H9 (cell line): ENCODE measurements at regions not wholly inside any gene's neighbourhood (a gene's known extent, or its start where the extent isn't known, plus 50 kb on each side); places are given as distances from the start of the nearest gene placed in this dataset.

Experiments used
- DNase-seq: peaks from one replicate; pipeline ENCODE4 v3.0.0-alpha.2; 2017
- H2AFZ ChIP-seq: one replicate; pipeline ENCODE4 v1.6.1; 2013; ENCODE audit warnings: mild to moderate bottlenecking, low read length, control low read depth, moderate library complexity
- H2AK5ac ChIP-seq: 2 replicates; pipeline ENCODE4 v1.6.1; 2013; ENCODE audit warnings: low read length, control low read depth, mixed read lengths; ENCODE audit not compliant: insufficient read length
- H2BK120ac ChIP-seq: one replicate; pipeline ENCODE4 v1.6.1; 2013; ENCODE audit warnings: low read depth, mild to moderate bottlenecking, low read length, control low read depth, inconsistent platforms; ENCODE audit not compliant: poor library complexity, severe bottlenecking
- H2BK12ac ChIP-seq: 2 replicates; pipeline ENCODE4 v1.6.1; 2013; ENCODE audit warnings: low read length, control low read depth, mixed read lengths, low read depth; ENCODE audit not compliant: insufficient read length
- H2BK15ac ChIP-seq: 2 replicates; pipeline ENCODE4 v1.6.1; 2013; ENCODE audit warnings: low read depth, low read length, control low read depth
- H2BK20ac ChIP-seq: one replicate; pipeline ENCODE4 v1.6.1; 2013; ENCODE audit warnings: low read depth, mild to moderate bottlenecking, low read length, control low read depth, inconsistent platforms; ENCODE audit not compliant: poor library complexity, severe bottlenecking
- H2BK5ac ChIP-seq: 2 replicates; pipeline ENCODE4 v1.6.1; 2013; ENCODE audit warnings: low read length, control low read depth, mixed read lengths; ENCODE audit not compliant: insufficient read length
- H3K14ac ChIP-seq: 2 replicates; pipeline ENCODE4 v1.6.1; 2013; ENCODE audit warnings: low read length, control low read depth; ENCODE audit not compliant: insufficient read depth
- H3K18ac ChIP-seq: 2 replicates; pipeline ENCODE4 v1.6.1; 2013; ENCODE audit warnings: low read depth, mild to moderate bottlenecking, mixed read lengths, low read length, control low read depth; ENCODE audit not compliant: insufficient read length
- H3K23ac ChIP-seq: 2 replicates; pipeline ENCODE4 v1.6.1; 2013; ENCODE audit warnings: low read length, control low read depth, mixed read lengths, low read depth; ENCODE audit not compliant: insufficient read length
- H3K23me2 ChIP-seq: 2 replicates; pipeline ENCODE4 v1.6.1; 2013; ENCODE audit warnings: low read depth, mild to moderate bottlenecking, mixed read lengths, low read length, control low read depth; ENCODE audit not compliant: insufficient read length, poor library complexity, severe bottlenecking
- H3K27ac ChIP-seq: 2 replicates; pipeline ENCODE4 v1.5.1; 2013; ENCODE audit warnings: low read length, control low read depth, mixed read lengths, low read depth; ENCODE audit not compliant: insufficient read length
- H3K27me3 ChIP-seq: 2 replicates; pipeline ENCODE4 v1.6.1; 2013; ENCODE audit warnings: low read length, control low read depth, inconsistent platforms; ENCODE audit not compliant: insufficient read depth
- H3K4ac ChIP-seq: 2 replicates; pipeline ENCODE4 v1.6.1; 2013; ENCODE audit warnings: low read depth, mild to moderate bottlenecking, control low read depth, inconsistent platforms, low read length, moderate library complexity
- H3K4me1 ChIP-seq: 2 replicates; pipeline ENCODE4 v1.6.1; 2013; ENCODE audit warnings: low read length, control low read depth, inconsistent platforms; ENCODE audit not compliant: insufficient read depth
- H3K4me2 ChIP-seq: 2 replicates; pipeline ENCODE4 v1.6.1; 2013; ENCODE audit warnings: low read length, control low read depth, mixed read lengths; ENCODE audit not compliant: insufficient read length, insufficient read depth
- H3K56ac ChIP-seq: 2 replicates; pipeline ENCODE4 v1.6.1; 2013; ENCODE audit warnings: low read depth, mild to moderate bottlenecking, mixed read lengths, low read length, control low read depth; ENCODE audit not compliant: insufficient read length
- H3K79me1 ChIP-seq: 2 replicates; pipeline ENCODE4 v1.6.1; 2013; ENCODE audit warnings: low read depth, mild to moderate bottlenecking, moderate library complexity, low read length, control low read depth, inconsistent platforms; ENCODE audit not compliant: insufficient read depth, poor library complexity, severe bottlenecking
- H3K79me2 ChIP-seq: 2 replicates; pipeline ENCODE4 v1.6.1; 2013; ENCODE audit warnings: low read length, control low read depth, inconsistent platforms; ENCODE audit not compliant: insufficient read depth
- H3K9ac ChIP-seq: 2 replicates; pipeline ENCODE4 v1.6.1; 2013; ENCODE audit warnings: low read length, control low read depth, mixed read lengths; ENCODE audit not compliant: insufficient read length; ENCODE audit errors: extremely low read depth
- H3K9me3 ChIP-seq: one replicate; pipeline ENCODE4 v1.6.1; 2013; ENCODE audit warnings: low read depth, low read length, inconsistent platforms; ENCODE audit not compliant: control insufficient read depth
- H3T11ph ChIP-seq: one replicate; pipeline ENCODE4 v1.6.1; 2013; ENCODE audit warnings: mild to moderate bottlenecking, low read length, control low read depth, inconsistent platforms
- H4K20me1 ChIP-seq: one replicate; pipeline ENCODE4 v1.6.1; 2013; ENCODE audit not compliant: control insufficient read depth, insufficient read length, insufficient read depth
- H4K5ac ChIP-seq: 2 replicates; pipeline ENCODE4 v1.6.1; 2013; ENCODE audit warnings: low read depth, mild to moderate bottlenecking, mixed read lengths, low read length, control low read depth; ENCODE audit not compliant: insufficient read length
- H4K8ac ChIP-seq: replicated peaks from 2 replicates; pipeline ENCODE4 v1.6.1; 2013; ENCODE audit warnings: low read length, control low read depth, mixed read lengths, low read depth; ENCODE audit not compliant: insufficient read length
- H4K91ac ChIP-seq: 2 replicates; pipeline ENCODE4 v1.6.1; 2013; ENCODE audit warnings: low read depth, mild to moderate bottlenecking, moderate library complexity, mixed read lengths, low read length, control low read depth; ENCODE audit not compliant: insufficient read length
- H3K27ac Mint-ChIP-seq, 3 experiments: 2 replicates in 2 of 3; 3 replicates in 1 of 3; pipeline ENCODE4 v1.8.0; 2020 to 2021; ENCODE audit warnings: mixed read lengths in 3 of 3, mild to moderate bottlenecking in 1 of 3, moderate library complexity in 1 of 3
- H3K27me3 Mint-ChIP-seq: 2 replicates; pipeline ENCODE4 v1.8.0; 2021; ENCODE audit warnings: low read depth, mild to moderate bottlenecking, moderate library complexity, mixed read lengths
- H3K36me3 Mint-ChIP-seq, 3 experiments: 2 replicates in 2 of 3; 3 replicates in 1 of 3; pipeline ENCODE4 v1.8.0; 2020 to 2021; ENCODE audit warnings: low read depth in 3 of 3, mixed read lengths in 3 of 3; ENCODE audit not compliant: insufficient read depth in 1 of 3
- H3K4me1 Mint-ChIP-seq, 2 experiments: 2 replicates each; pipeline ENCODE4 v1.8.0; 2020; ENCODE audit warnings: mixed read lengths in 2 of 2
- H3K4me3 Mint-ChIP-seq, 2 experiments: 2 replicates in 1 of 2; 3 replicates in 1 of 2; pipeline ENCODE4 v1.8.0; 2020 to 2021; ENCODE audit warnings: mild to moderate bottlenecking in 2 of 2, mixed read lengths in 2 of 2, moderate library complexity in 1 of 2
- H3K9me3 Mint-ChIP-seq, 2 experiments: 2 replicates in 1 of 2; 3 replicates in 1 of 2; pipeline ENCODE4 v1.8.0; 2020; ENCODE audit warnings: mild to moderate bottlenecking in 2 of 2, mixed read lengths in 2 of 2, moderate library complexity in 1 of 2
- CTCF ChIP-seq: fragments of 200-600 bp; sonication (generic); conservative IDR thresholded peaks from 3 replicates; pipeline ENCODE4 v1.8.0; 2021; ENCODE audit warnings: antibody characterized with exemption, mild to moderate bottlenecking
- WGBS: extraction: QIAGEN DNeasy Blood & Tissue Kit; methylation state at CpG from one replicate; pipeline ENCODE4 v1.1.7; 2013; ENCODE audit warnings: missing lambda C conversion rate, low lambda C conversion rate, mixed read lengths; ENCODE audit not compliant: insufficient read length; ENCODE audit errors: extremely low coverage; 5-methylcytosine and 5-hydroxymethylcytosine counted together

- no peak for TF ChIP-seq CTCF
- H3T11ph ChIP-seq: no peak overlapping the region
- no peak overlapping the region for H2BK15ac ChIP-seq
- no peak overlapping the region for H3K4me2 ChIP-seq
- H2AK5ac ChIP-seq: no peak overlapping the region
- H4K20me1 ChIP-seq: no peaks in the 10 kb centered on the region
- H3K27ac Mint-ChIP-seq: no peak overlapping the region; a peak in 1 of 7 replicates
- no peaks in the 10 kb centered on the region for H3K79me2 ChIP-seq
- H2AFZ ChIP-seq: no peak overlapping the region
- peaks cover 3 to 6% of the 10 kb centered on the region in 2 experiments; a peak in 3 of 5 replicates for H3K9me3 Mint-ChIP-seq
- H4K5ac ChIP-seq: no peak overlapping the region
- H4K8ac ChIP-seq: no peak overlapping the region
- no peak overlapping the region for H3K27ac ChIP-seq
- no peak overlapping the region for H3K23ac ChIP-seq
- H2BK5ac ChIP-seq: no peak overlapping the region
- H3K9ac ChIP-seq: no peak overlapping the region
- H3K79me1 ChIP-seq: no peaks in the 10 kb centered on the region
- no peak overlapping the region for H3K4ac ChIP-seq
- H3K27me3 Mint-ChIP-seq: no peaks in the 10 kb centered on the region
- H3K23me2 ChIP-seq: no peaks in the 10 kb centered on the region
- H3K56ac ChIP-seq: no peak overlapping the region
- no peak for DNase-seq
- no peak overlapping the region for H4K91ac ChIP-seq
- no peak overlapping the region for H2BK20ac ChIP-seq
- no CpG with 5 or more reads among the region's 7 CpGs for WGBS
- H2BK120ac ChIP-seq: no peak overlapping the region
- H3K4me3 Mint-ChIP-seq: no peak overlapping the region
- no peak overlapping the region for H3K14ac ChIP-seq
- H3K4me1 Mint-ChIP-seq: no peaks in the 10 kb centered on the region
- H3K4me1 ChIP-seq: no peaks in the 10 kb centered on the region
- H3K27me3 ChIP-seq: no peaks in the 10 kb centered on the region
- no peak overlapping the region for H2BK12ac ChIP-seq
- peaks cover 0 to 3% (median 0%) of the 10 kb centered on the region in 3 experiments; a peak in 1 of 7 replicates for H3K36me3 Mint-ChIP-seq
- no peak overlapping the region for H3K18ac ChIP-seq
- H3K9me3 ChIP-seq: no peaks in the 10 kb centered on the region
Measured at GRCh38 chr13:85512421-85512820, 286.8 kb downstream of the SLITRK6 start.
